IPS-18a (cell line): ENCODE measurements at regions not wholly inside any gene's neighbourhood (a gene's known extent, or its start where the extent isn't known, plus 50 kb on each side); places are given as distances from the start of the nearest gene placed in this dataset.
"Not testable (repeated sequence)": the region's sequence is repeated elsewhere in the genome, so short reads cannot be mapped to it uniquely, and the experiment has no call there.

ENCODE experiments used
- H3K27ac ChIP-seq: one replicate; pipeline ENCODE4 v1.5.1; 2013; ENCODE audit warnings: low read length
- H3K27me3 ChIP-seq: one replicate; pipeline ENCODE4 v1.6.1; 2013; ENCODE audit warnings: mild to moderate bottlenecking, low read length; ENCODE audit not compliant: control insufficient read depth, insufficient read depth
- H3K36me3 ChIP-seq: one replicate; pipeline ENCODE4 v1.6.1; 2013; ENCODE audit warnings: low read depth, low read length; ENCODE audit not compliant: control insufficient read depth
- H3K4me1 ChIP-seq: one replicate; pipeline ENCODE4 v1.6.1; 2013; ENCODE audit warnings: low read depth, low read length; ENCODE audit not compliant: control insufficient read depth
- H3K4me3 ChIP-seq: one replicate; pipeline ENCODE4 v1.5.1; 2013; ENCODE audit warnings: low read length
- H3K9ac ChIP-seq: one replicate; pipeline ENCODE4 v1.6.1; 2013; ENCODE audit warnings: mild to moderate bottlenecking, low read length, moderate library complexity
- H3K9me3 ChIP-seq: one replicate; pipeline ENCODE4 v1.6.1; 2013; ENCODE audit warnings: low read depth, low read length; ENCODE audit not compliant: control insufficient read depth

GRCh38 chr1:221032204-221032585, 153.0 kb downstream of the HLX start:
- no peaks in the 10 kb centered on the region for H3K36me3 ChIP-seq
- no peak overlapping the region for H3K4me3 ChIP-seq
- no peak overlapping the region for H3K9ac ChIP-seq
- no peaks in the 10 kb centered on the region for H3K9me3 ChIP-seq
- no peaks in the 10 kb centered on the region for H3K4me1 ChIP-seq
- H3K27ac ChIP-seq = no peak overlapping the region
- no peaks in the 10 kb centered on the region for H3K27me3 ChIP-seq

DNA sequence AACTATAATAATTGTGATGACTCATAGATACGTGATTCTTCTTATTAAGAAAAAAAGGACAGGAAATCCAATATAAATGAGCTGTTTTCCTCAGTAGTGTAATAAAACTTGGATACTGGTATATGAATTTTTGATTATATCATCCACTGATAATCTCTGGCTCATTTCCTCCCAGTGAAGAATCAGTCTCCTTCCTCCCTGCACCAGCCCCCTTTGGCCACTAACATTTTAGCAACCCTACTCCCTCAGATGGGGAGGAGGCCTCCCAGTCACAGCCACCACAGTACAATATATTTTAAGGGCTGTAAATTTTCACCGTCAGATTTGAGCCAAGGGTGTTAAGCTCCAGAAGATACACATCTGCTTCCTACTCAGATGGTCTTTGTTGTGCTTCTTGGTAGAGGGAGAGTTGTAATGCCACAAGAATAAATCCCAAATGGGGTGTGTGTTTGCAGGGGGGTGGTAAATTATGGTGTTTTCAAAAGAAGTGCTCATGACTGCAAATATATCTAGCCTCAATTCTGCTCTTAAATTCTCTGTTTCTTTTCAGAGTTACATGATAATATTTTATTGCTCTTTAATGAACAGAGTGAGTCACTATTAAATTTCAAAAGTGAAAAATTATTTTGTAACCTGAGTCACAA, 153.5 kb downstream of the HLX start:
- Histone ChIP-seq H3K9me3 (no peaks in the 10 kb centered on the region), H3K27me3 (no peaks in the 10 kb centered on the region), H3K4me1 (no peaks in the 10 kb centered on the region), H3K36me3 (no peaks in the 10 kb centered on the region), H3K27ac (no peak overlapping the region), H3K9ac (no peak overlapping the region), H3K4me3 (no peak overlapping the region)

DNA sequence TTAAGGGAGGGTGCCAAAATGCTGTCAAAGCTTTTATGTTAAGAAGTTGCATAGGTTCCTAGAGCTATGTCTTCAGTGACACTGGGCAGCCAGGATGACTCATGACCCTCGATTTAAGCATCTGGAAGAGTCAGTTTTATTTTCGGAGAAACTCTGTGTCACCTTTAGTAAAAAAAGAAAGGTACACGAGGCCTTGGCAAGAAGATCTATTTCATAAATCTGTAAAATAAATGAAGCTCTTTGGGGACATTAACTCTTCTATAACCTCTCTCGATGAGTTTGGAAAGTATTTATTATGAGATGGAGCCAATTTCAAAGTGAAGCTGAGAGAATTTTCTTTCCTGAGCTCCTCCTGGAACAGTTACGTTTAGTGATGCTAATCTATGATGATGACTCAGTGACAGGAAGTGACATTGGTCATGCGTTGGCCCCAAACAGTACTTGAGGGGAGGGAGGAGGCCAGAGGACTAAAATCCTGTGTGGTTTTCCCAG, 156.5 kb downstream of the HLX start:
- no peak overlapping the region for H3K9ac ChIP-seq

GRCh38 chr1:221039616-221040015, 160.4 kb downstream of the HLX start:
- H3K36me3 ChIP-seq = no peaks in the 10 kb centered on the region
- no peaks in the 10 kb centered on the region for H3K9me3 ChIP-seq
- H3K4me1 ChIP-seq = peaks cover 4% of the 10 kb centered on the region
- no peaks in the 10 kb centered on the region for H3K27me3 ChIP-seq
- H3K27ac ChIP-seq = no peak overlapping the region
- no peak overlapping the region for H3K9ac ChIP-seq
- no peak overlapping the region for H3K4me3 ChIP-seq

More for the DNA sequence above, 156.5 kb downstream of the HLX start:
- Histone ChIP-seq H3K4me1 (peaks cover 4% of the 10 kb centered on the region), H3K4me3 (no peak overlapping the region), H3K9me3 (no peaks in the 10 kb centered on the region), H3K27ac (no peak overlapping the region), H3K27me3 (no peaks in the 10 kb centered on the region), H3K36me3 (no peaks in the 10 kb centered on the region)

DNA sequence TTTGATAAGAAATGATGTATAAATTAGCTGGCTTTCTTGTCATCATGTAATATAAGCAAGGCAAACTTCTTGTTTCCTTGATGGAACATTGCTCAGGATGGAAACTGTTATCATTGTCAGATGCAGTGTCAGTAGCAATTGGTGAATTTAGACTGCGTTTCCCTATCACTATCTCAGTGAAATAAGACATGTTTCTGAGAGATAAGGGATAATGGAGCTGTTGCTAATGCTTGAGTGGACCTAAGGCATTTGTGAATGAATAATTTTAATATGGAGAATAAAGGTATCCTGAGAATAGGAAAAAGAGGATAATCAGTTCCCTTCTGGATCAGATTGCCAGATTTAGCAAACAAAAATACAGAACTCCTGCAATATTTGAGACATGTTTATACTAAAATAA, 160.9 kb downstream of the HLX start:
- H3K4me1 ChIP-seq = peaks cover 4% of the 10 kb centered on the region
- no peak overlapping the region for H3K27ac ChIP-seq
- H3K4me3 ChIP-seq = no peak overlapping the region
- no peaks in the 10 kb centered on the region for H3K27me3 ChIP-seq
- H3K36me3 ChIP-seq = no peaks in the 10 kb centered on the region
- H3K9me3 ChIP-seq = no peaks in the 10 kb centered on the region
- no peak overlapping the region for H3K9ac ChIP-seq

GRCh38 chr1:221040691-221041285, 161.5 kb downstream of the HLX start:
- Histone ChIP-seq H3K27ac (no peak overlapping the region), H3K36me3 (no peaks in the 10 kb centered on the region), H3K27me3 (no peaks in the 10 kb centered on the region), H3K9me3 (no peaks in the 10 kb centered on the region), H3K9ac (no peak overlapping the region), H3K4me1 (peaks cover 4% of the 10 kb centered on the region), H3K4me3 (no peak overlapping the region)

GRCh38 chr1:221044538-221044937, 165.3 kb downstream of the HLX start:
- Histone ChIP-seq H3K27ac (no peak overlapping the region), H3K9ac (no peak overlapping the region), H3K4me1 (peaks cover 3% of the 10 kb centered on the region), H3K36me3 (no peaks in the 10 kb centered on the region), H3K4me3 (no peak overlapping the region), H3K27me3 (no peaks in the 10 kb centered on the region), H3K9me3 (no peaks in the 10 kb centered on the region)

- H3K4me3 ChIP-seq = no peak overlapping the region
- no peaks in the 10 kb centered on the region for H3K9me3 ChIP-seq
- H3K27ac ChIP-seq = no peak overlapping the region
- H3K36me3 ChIP-seq = no peaks in the 10 kb centered on the region
- no peaks in the 10 kb centered on the region for H3K4me1 ChIP-seq
- no peak overlapping the region for H3K9ac ChIP-seq
- no peaks in the 10 kb centered on the region for H3K27me3 ChIP-seq
Measured at GRCh38 chr1:221045151-221045550, 165.9 kb downstream of the HLX start.

DNA sequence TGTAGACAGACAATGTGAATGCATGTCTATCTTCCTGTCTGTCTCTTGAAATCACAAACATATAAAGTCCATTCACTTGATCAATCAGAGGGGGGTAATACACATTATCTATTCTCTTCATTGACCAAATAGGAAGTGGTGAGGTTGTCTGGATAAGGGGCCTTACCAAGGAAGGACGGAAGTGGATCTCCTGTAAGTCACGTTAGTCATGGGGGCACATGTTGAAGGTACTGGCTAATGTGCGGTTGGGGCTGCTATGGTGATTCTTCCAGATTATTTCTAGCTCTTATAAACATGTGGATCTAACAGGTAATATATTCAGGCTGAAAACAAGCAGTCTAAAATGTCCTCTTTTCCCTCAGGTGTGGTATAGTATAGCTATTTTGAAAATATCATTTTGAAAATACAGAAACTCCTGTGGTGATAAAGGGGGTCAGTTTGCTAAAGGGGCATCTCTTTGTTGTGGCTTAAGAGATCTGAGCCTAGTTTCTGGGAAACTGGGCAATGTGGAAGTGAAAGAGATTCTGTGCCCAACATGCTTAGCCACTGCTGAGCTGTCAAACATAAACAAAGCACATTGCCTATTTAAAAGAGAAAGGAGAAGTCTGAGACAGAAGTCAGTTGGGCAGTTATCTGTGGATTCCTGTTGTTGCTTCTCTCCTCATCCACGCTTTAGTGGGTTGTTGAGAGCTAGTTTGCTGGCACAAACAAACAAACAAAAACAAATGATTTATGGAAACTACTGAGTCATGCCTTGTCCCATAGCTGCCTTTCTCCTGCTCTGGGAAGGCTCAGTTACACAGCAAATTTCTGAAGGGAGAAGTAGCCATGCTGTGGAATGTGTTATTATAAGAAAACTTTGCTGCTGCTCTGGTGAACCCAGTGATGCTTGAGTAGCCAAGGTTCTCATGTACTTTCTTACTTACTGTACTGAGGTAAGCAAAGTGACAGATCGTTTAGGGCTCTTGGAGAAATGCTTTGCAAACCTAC, 166.9 kb downstream of the HLX start:
- no peaks in the 10 kb centered on the region for H3K9me3 ChIP-seq
- H3K4me3 ChIP-seq = no peak overlapping the region
- H3K27me3 ChIP-seq = no peaks in the 10 kb centered on the region
- H3K9ac ChIP-seq = no peak overlapping the region
- H3K27ac ChIP-seq = no peak overlapping the region
- H3K4me1 ChIP-seq = no peaks in the 10 kb centered on the region
- H3K36me3 ChIP-seq = no peaks in the 10 kb centered on the region

DNA sequence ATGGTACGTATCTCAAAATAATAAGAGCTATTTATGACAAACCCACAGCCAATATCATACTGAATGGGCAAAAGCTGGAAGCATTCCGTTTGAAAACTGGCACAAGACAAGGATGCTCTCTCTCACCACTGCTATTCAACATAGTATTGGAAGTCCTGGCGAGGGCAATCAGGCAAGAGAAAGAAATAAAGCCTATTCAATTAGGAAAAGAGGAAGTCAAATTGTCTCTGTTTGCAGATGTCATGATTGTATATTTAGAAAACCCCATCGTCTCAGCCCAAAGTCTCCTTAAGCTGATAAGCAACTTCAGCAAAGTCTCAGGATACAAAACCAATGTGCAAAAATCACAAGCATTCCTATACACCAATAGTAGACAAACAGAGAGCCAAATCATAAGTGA, 172.1 kb downstream of the HLX start:
- H3K9ac ChIP-seq, H3K9me3 ChIP-seq, H3K27me3 ChIP-seq, H3K36me3 ChIP-seq, H3K4me3 ChIP-seq, H3K27ac ChIP-seq, H3K4me1 ChIP-seq: not testable (repeated sequence)

DNA sequence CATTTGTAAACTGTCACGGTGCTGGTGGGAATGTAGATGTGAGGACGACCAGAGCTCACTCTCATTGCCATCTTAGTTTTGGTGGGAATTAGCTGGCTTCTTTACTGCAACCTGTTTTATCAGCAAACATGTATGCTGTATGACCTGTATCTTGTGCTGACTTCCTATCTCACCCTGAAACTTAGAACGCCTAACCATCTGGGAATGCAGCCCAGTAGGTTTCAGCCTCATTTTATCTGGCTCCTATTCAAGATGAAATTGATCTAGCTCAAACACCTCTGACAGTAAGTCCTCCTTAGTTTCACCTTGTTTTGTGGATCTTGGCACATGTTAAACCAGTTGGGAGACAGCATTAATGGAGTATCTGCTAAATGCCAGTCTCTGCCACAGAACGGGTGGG, 174.6 kb downstream of the HLX start:
- Histone ChIP-seq H3K27ac (no peak overlapping the region), H3K36me3 (no peaks in the 10 kb centered on the region), H3K27me3 (no peaks in the 10 kb centered on the region), H3K9ac (no peak overlapping the region), H3K4me3 (no peak overlapping the region), H3K4me1 (no peaks in the 10 kb centered on the region), H3K9me3 (no peaks in the 10 kb centered on the region)
